Liver (tissue), 7 donors: ENCODE measurements at regions not wholly inside any gene's neighbourhood (a gene's known extent, or its start where the extent isn't known, plus 50 kb on each side); places are given as distances from the start of the nearest gene placed in this dataset.

Source experiments
- DNase-seq: peaks from one replicate; pipeline ENCODE4 v3.0.0-alpha.2; 2017; ENCODE audit warnings: low spot score
- H3K27ac ChIP-seq, 2 donors: one replicate each; pipeline ENCODE4 v1.7.0; 2013; ENCODE audit warnings: inconsistent platforms in 2 of 2, low read length in 2 of 2, control low read depth in 1 of 2, low read depth in 1 of 2, mild to moderate bottlenecking in 1 of 2
- H3K27me3 ChIP-seq, 4 donors: one replicate each; pipeline versions ENCODE4 v1.6.1 to v1.7.0; 2013; ENCODE audit warnings: low read length in 3 of 4, inconsistent platforms in 1 of 4, mild to moderate bottlenecking in 1 of 4, moderate library complexity in 1 of 4; ENCODE audit not compliant: control insufficient read depth in 4 of 4, insufficient read depth in 4 of 4
- H3K36me3 ChIP-seq, 4 donors: one replicate each; pipeline versions ENCODE4 v1.6.1 to v1.7.0; 2013; ENCODE audit warnings: low read length in 3 of 4, mild to moderate bottlenecking in 3 of 4, low read depth in 1 of 4, moderate library complexity in 1 of 4; ENCODE audit not compliant: control insufficient read depth in 4 of 4, insufficient read depth in 3 of 4
- H3K4me1 ChIP-seq, 4 donors: one replicate each; pipeline versions ENCODE4 v1.6.1 to v1.7.0; 2013; ENCODE audit warnings: low read length in 3 of 4, mild to moderate bottlenecking in 3 of 4, moderate library complexity in 1 of 4; ENCODE audit not compliant: control insufficient read depth in 4 of 4, insufficient read depth in 4 of 4
- H3K4me3 ChIP-seq, 3 donors: one replicate each; pipeline versions ENCODE4 v1.6.1 to v1.7.0; 2013; ENCODE audit warnings: low read length in 3 of 3, control low read depth in 1 of 3, low read depth in 1 of 3, mild to moderate bottlenecking in 1 of 3
- H3K9ac ChIP-seq, 2 donors: one replicate each; pipeline ENCODE4 v1.7.0; 2013; ENCODE audit warnings: low read length in 2 of 2, mild to moderate bottlenecking in 2 of 2, moderate library complexity in 2 of 2, control low read depth in 1 of 2, low read depth in 1 of 2
- H3K9me3 ChIP-seq, 4 donors: one replicate each; pipeline versions ENCODE4 v1.6.1 to v1.7.0; 2013; ENCODE audit warnings: low read length in 3 of 4; ENCODE audit not compliant: control insufficient read depth in 4 of 4
- ATF3 ChIP-seq: IDR thresholded peaks from 2 replicates; pipeline ENCODE4 v1.6.1; 2016; ENCODE audit warnings: antibody characterized with exemption
- EGR1 ChIP-seq, 2 donors: IDR thresholded peaks; 2 replicates each; pipeline ENCODE4 v1.6.1; 2016 to 2018; ENCODE audit warnings: antibody characterized with exemption in 2 of 2, low read depth in 2 of 2
- FOXA1 ChIP-seq: IDR thresholded peaks from 2 replicates; pipeline ENCODE4 v1.6.1; 2016; ENCODE audit warnings: antibody characterized with exemption
- FOXA2 ChIP-seq: IDR thresholded peaks from 2 replicates; pipeline ENCODE4 v1.6.1; 2016; ENCODE audit warnings: antibody characterized with exemption
- GABPA ChIP-seq, 2 donors: IDR thresholded peaks in 1 of 2; conservative IDR thresholded peaks in 1 of 2; 2 replicates each; pipeline ENCODE4 v1.6.1; 2016; ENCODE audit warnings: antibody characterized with exemption in 2 of 2, mild to moderate bottlenecking in 1 of 2, moderate library complexity in 1 of 2
- HNF4A ChIP-seq, 2 donors: conservative IDR thresholded peaks; 2 replicates each; pipeline ENCODE4 v1.6.1; 2016; ENCODE audit warnings: antibody characterized with exemption in 2 of 2, mild to moderate bottlenecking in 2 of 2
- JUND ChIP-seq, 2 donors: IDR thresholded peaks; 2 replicates each; pipeline ENCODE4 v1.6.1; 2016; ENCODE audit warnings: antibody characterized with exemption in 2 of 2
- MAX ChIP-seq: IDR thresholded peaks from 2 replicates; pipeline ENCODE4 v1.6.1; 2016; ENCODE audit warnings: antibody characterized with exemption
- NR2F2 ChIP-seq: IDR thresholded peaks from 2 replicates; pipeline ENCODE4 v1.6.1; 2016; ENCODE audit warnings: antibody characterized with exemption
- RAD21 ChIP-seq, 2 donors: IDR thresholded peaks; 2 replicates each; pipeline ENCODE4 v1.6.1; 2016; ENCODE audit warnings: antibody characterized with exemption in 2 of 2, mild to moderate bottlenecking in 2 of 2
- REST ChIP-seq: IDR thresholded peaks from 2 replicates; pipeline ENCODE4 v1.6.1; 2016; ENCODE audit warnings: antibody characterized with exemption, mild to moderate bottlenecking
- RXRA ChIP-seq, 2 donors: IDR thresholded peaks; 2 replicates each; pipeline ENCODE4 v1.6.1; 2017 to 2018; ENCODE audit warnings: antibody characterized with exemption in 2 of 2, mild to moderate bottlenecking in 1 of 2
- SP1 ChIP-seq: IDR thresholded peaks from 2 replicates; pipeline ENCODE4 v1.6.1; 2018; ENCODE audit warnings: antibody characterized with exemption, mild to moderate bottlenecking
- TAF1 ChIP-seq: conservative IDR thresholded peaks from 2 replicates; pipeline ENCODE4 v1.6.1; 2016; ENCODE audit warnings: antibody characterized with exemption, mild to moderate bottlenecking
- YY1 ChIP-seq: IDR thresholded peaks from 2 replicates; pipeline ENCODE4 v1.6.1; 2016; ENCODE audit warnings: antibody characterized with exemption, mild to moderate bottlenecking
- ZBTB33 ChIP-seq: IDR thresholded peaks from 2 replicates; pipeline ENCODE4 v1.6.1; 2016; ENCODE audit warnings: antibody characterized with exemption
- WGBS: extraction: QIAGEN DNeasy Blood & Tissue Kit; methylation state at CpG from one replicate; pipeline ENCODE4 v1.1.7; 2013; 5-methylcytosine and 5-hydroxymethylcytosine counted together
- donor health status: healthy.
- donor health status: healthy.
- donor health status: healthy.
- donor health status: healthy.

GRCh38 chr2:186910996-186911395 lies 62.0 kb upstream of the ZSWIM2 start:
- no peak overlapping the region for H3K4me3 ChIP-seq
- 61% methylated on average over 4 of the region's 4 CpGs for WGBS
- no peaks in the 10 kb centered on the region for H3K27me3 ChIP-seq
- no peaks in the 10 kb centered on the region for H3K4me1 ChIP-seq
- no peak for TF ChIP-seq NR2F2
- TF ChIP-seq TAF1, result no peak
- no peak for TF ChIP-seq ZBTB33
- TF ChIP-seq REST, result no peak
- no peak for TF ChIP-seq HNF4A (conservative IDR thresholded peaks at IDR 0.05)
- TF ChIP-seq JUND (IDR thresholded peaks at IDR 0.05), result no peak
- no peak for TF ChIP-seq RXRA (IDR thresholded peaks at IDR 0.05)
- no peak for TF ChIP-seq EGR1 (IDR thresholded peaks at IDR 0.05; ENCODE audit: low read depth in 2 of 2)
- TF ChIP-seq MAX, result no peak
- TF ChIP-seq FOXA1, result no peak
- no peak for TF ChIP-seq YY1
- TF ChIP-seq RAD21 (IDR thresholded peaks at IDR 0.05), result no peak
- TF ChIP-seq ATF3, result no peak
- TF ChIP-seq SP1, result no peak
- H3K9me3 ChIP-seq, result no peaks in the 10 kb centered on the region
- no peak overlapping the region for H3K9ac ChIP-seq
- DNase-seq, result no peak
- no peaks in the 10 kb centered on the region for H3K36me3 ChIP-seq
- H3K27ac ChIP-seq, result no peak overlapping the region

GRCh38 chr2:186909095-186909494 lies 60.1 kb upstream of the ZSWIM2 start:
- Histone ChIP-seq H3K9ac (no peak overlapping the region), H3K4me3 (no peak overlapping the region), H3K27ac (no peak overlapping the region), H3K36me3 (no peaks in the 10 kb centered on the region), H3K9me3 (no peaks in the 10 kb centered on the region), H3K4me1 (no peaks in the 10 kb centered on the region), H3K27me3 (no peaks in the 10 kb centered on the region)
- DNase-seq, result no peak
- 87% methylated on average over 3 of the region's 3 CpGs for WGBS
- TF ChIP-seq GABPA (IDR thresholded peaks at IDR 0.05 in 1 of 2, conservative IDR thresholded peaks at IDR 0.05 in 1 of 2) (no peak), FOXA2 (no peak), NR2F2 (no peak), RXRA (IDR thresholded peaks at IDR 0.05) (no peak), JUND (IDR thresholded peaks at IDR 0.05) (no peak), MAX (no peak), ZBTB33 (no peak), RAD21 (IDR thresholded peaks at IDR 0.05) (no peak), REST (no peak)
